GM03348 (cell line): ENCODE measurements at regions not wholly inside any gene's neighbourhood (a gene's known extent, or its start where the extent isn't known, plus 50 kb on each side); places are given as distances from the start of the nearest gene placed in this dataset.

ENCODE experiments used
- DNase-seq: peaks from one replicate; pipeline ENCODE4 v3.0.0; 2012; ENCODE audit warnings: low spot score

- no peak for DNase-seq
Observed at GRCh38 chr16:80079072-80079471, 461.7 kb upstream of the DYNLRB2 start.

DNA sequence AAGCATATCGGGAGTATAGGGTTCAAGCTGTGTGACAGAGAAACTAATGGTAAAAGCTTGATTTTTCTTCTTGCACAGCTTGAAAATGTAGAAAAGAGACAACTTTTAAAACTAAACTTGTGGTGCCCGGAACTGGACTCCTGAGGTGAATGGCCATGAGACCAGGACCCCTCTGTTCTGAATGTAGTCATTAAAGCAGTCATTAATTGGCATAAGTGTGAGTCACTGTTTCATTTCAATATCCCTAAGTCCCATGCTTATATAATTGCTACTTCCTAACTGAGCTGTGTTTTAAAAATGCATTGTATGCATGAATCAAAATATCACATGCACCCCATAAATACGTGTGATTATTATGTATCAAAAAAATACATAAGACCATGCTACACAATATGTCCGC is 463.1 kb upstream of the DYNLRB2 start:
- no peak for DNase-seq

- no peak for DNase-seq
Observed at GRCh38 chr16:80074329-80074728, 466.5 kb upstream of the DYNLRB2 start.

GRCh38 chr16:80071964-80072456 is 468.8 kb upstream of the DYNLRB2 start:
- DNase-seq, result no peak

- no peak for DNase-seq
Observed at GRCh38 chr16:80066805-80067580, 466.5 kb upstream of the MAF start.

DNA sequence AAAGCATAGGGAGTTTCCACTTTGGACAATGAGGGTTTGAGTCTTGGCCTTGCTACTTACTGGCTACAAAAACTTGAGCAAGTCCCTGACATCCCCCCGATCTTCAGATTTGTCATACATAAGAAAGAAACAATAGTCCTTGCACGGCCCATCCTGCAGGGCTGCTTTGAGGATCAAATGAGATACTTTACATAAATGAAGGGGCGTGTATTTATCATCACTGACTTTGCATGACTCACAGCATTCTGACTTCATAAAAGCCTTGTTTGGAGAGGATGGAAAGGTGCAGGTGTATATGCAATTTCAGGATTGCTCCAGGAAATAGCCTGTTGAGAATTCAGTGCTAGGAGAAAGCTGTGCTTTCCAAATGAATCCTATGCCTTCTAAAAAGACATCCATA is 465.0 kb upstream of the MAF start:
- DNase-seq, result no peak

- no peak for DNase-seq
Observed at GRCh38 chr16:80063713-80064069, 463.2 kb upstream of the MAF start.

DNA sequence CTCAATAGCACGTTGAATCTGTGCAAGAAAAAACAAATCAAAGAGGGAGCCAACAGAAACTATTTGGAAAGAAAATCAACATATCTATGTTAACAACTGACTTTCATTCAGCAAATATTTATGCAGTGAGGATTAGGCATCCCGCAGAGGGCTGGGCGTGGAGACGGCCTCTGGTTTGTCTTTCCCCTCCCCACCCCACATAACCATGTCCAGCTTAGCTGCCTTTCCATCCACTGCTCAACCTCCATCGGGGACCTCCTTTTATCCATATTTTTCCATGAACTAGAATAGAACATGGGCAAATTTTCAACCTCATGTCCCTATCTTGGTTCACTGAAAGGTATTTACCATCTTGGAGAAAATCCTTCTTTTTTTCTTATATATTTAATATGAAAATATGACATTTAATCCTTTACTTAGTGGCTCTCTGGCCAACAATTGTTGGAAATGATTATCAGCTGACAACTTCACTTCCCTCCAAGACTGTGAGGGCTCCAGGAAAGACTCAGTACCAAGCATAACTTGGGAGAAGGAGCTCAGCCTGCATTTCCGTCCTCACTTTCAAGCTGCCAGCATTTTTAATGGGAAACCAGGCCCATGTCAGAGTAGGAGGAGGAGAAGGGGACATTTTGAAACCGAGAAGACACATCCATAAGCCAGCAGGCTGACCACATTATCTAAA is 462.6 kb upstream of the MAF start:
- DNase-seq, result peak; percentile 14

- no peak for DNase-seq
Observed at GRCh38 chr16:80062361-80063030, 462.0 kb upstream of the MAF start.

DNA sequence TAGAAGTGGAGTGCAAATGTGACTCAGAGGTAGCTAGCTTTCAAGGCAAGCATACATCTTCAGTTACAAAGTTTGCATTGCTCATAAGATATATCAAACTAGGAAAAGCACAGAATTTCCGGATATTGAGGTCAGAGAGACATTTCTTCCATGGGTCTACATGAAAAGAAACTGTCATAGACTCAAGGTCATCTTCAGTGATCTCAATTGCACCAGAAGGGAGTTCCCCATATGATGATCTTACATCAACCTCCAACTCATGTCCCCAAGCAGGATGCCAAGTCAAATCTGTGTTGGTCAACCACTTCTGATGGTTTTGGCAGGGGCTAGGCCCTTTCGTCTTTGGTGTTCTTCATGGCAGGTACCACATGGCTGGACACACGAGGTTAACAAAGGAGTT is 459.9 kb upstream of the MAF start:
- DNase-seq, result no peak

DNA sequence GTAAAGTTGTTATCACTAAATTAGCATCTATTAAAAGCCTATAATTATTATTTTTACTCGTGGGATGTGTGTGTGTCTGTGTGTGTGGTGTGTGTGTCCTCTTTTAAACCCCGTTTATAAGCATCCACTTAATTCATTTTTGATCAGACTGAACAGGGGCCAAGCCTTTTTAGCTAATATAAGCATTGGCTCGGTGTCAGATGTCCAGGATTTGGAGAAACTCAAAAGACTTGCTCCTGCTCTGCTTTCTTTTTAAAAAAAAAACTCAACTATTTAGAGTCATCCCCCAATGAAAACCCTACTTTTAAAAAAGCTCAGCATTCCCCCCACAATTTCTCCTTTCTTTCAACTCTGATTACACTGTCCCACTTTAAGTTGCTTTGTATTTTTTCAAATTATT is 459.3 kb upstream of the MAF start:
- no peak for DNase-seq

GRCh38 chr16:80058214-80058613 is 457.7 kb upstream of the MAF start:
- DNase-seq, result peak; percentile 25

DNA sequence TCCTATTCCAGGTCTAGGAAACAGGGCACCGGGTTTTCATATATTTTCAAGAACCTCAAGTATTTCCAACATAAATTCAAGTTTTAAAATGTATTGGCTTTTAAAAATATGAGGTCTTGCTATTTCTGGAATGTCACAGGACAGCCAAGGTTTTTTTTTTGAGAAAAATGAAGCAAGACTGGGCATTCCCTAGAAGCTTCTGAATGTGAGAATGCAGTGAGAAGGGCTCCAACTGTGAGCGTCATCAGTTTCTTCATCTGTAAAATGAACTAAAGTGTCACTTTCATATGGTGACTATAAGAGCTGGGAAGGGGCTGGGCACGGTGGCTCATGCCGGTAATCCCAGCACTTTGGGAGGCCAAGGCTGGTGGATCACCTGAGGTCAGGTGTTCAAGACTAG is 455.8 kb upstream of the MAF start:
- DNase-seq, result peak; percentile 63

- no peak for DNase-seq
Observed at GRCh38 chr16:80055831-80056230, 455.3 kb upstream of the MAF start.

GRCh38 chr16:80054647-80055046 is 454.1 kb upstream of the MAF start:
- no peak for DNase-seq

DNA sequence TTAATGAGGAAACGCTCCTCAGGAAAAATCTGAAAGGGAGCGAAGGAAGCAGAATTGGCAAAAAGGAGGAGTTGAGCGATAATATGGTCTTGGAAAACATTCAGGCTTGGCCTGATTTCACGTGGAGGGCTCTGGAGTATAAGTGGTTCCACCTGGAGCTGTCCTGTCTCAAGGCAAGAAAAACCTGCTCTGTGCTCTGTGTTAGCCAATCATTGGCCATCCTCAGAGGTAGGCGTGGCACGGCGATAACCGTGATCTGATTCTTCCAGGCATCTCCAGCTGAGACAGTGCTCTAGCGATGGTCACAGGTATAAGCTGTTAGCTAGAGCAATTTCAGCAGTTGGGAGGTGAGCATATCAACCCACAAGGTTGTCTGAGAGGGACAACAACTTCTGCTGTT is 450.5 kb upstream of the MAF start:
- DNase-seq, result no peak

DNA sequence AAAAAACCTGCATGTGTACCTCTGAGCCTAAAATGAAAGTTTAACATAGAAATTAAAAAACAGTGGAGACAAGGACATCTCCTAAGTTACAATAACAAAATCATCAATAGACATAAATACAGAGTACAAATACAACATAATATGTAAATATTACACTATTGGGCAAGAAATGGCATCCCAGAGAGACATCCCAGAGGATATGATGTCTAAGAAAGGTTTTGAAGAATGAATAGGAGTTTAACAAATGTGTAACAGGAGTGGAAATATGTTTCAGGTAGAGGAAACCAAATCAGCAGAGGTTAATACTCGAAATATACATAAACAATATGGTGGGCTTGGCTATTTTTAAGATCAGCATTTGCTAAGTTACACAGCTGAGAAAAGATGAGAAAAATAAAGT is 447.7 kb upstream of the MAF start:
- no peak for DNase-seq

DNA sequence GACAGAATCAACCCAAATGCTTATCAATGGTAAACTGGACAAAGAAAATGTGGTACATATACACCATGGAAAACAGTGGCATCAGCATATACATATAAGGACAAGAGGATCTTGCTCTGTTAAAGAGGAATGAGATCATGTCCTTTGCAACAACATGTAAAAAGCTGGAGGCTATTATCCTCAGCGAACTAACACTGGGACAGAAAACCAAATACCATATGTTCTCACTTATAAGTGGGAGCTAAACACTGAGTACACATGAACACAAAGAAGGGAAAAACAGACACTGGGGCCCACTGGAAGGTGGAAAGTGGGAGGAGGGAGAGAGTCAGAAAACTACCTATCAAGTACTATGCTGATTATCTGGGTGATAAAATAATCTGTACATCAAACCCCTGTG is 447.3 kb upstream of the MAF start:
- no peak for DNase-seq

DNA sequence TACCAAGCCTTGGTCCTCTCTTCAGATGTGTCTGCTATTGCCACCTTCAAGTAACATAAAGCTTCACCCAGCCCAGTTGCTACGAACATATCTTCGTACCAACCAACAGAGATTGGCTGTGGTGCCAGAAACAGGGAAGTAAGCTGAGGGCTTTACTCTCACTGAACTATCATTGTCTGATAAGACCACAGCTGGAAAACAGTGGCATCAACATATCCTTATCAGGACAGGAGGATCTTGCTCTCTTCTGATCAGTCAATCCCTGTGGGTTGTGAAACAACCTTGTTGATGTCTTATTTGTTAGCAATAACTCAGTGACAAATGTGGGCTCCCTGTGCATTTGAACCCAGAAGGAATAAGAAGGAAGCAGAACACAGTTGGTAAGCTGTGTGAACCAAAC is 446.3 kb upstream of the MAF start:
- no peak for DNase-seq

DNA sequence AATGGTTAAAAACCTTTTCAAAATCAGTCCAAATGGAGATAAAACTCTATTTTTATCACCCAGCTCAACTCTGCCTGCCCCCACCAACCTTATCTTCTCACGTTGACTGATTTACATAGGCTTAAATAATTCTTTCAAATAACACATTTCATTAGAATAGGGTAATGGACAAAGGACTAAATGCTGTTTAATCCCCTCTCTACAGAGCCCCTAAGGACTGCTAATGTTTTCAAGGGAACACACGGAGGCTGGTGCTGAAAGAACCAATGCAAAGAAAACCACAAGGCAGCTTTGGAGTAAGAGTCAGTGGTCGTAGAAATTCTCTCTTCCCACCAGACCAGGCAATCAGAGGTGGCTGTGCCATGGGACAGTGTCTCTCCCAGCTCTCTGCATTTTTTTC is 445.7 kb upstream of the MAF start:
- no peak for DNase-seq

- no peak for DNase-seq
Observed at GRCh38 chr16:80045861-80046260, 445.3 kb upstream of the MAF start.

DNA sequence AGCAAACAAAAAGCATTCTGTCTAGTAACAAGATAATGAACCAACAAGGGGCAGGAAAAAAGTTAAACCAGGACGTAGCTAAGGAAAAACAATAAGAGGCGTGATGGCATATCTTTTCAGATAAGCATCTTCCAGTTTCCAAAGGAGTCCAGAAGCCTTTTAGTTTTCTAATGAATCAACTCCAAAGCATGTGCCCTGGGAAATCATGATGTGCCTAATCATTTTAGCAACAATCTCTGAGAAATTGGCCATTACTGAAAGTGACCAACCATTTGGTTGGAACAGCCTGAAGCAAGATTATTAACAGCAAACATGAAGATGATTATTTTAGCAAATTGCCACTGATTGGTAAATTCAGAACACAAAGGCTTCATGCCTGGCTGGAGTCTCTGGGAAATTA is 440.9 kb upstream of the MAF start:
- DNase-seq, result no peak

DNA sequence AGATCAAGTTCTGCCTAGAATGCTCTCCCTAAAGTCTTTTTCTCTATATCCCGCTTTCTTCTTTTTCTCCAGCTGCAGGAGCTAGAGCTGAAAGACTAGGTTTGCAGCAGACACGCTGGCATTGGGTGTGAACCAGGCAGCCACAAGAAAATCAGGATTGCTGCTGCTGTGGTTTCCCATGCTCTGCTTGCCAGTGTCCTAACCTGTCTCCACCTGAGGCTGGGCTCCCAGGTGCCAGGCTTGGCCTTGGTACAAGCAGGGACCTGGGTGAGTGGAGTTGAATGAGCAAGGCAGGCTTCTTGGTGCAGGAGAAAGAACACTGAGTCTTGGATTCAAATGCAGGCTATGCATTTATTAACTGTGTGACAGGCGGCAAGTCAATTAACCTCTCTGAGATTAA is 440.3 kb upstream of the MAF start:
- DNase-seq, result no peak
